MM.1S (cell line): ENCODE measurements at regions not wholly inside any gene's neighbourhood (a gene's known extent, or its start where the extent isn't known, plus 50 kb on each side); places are given as distances from the start of the nearest gene placed in this dataset.

ENCODE experiments used
- CTCF ChIP-seq: fragments of 300-600 bp; sonication (generic); IDR thresholded peaks from 2 replicates; pipeline ENCODE4 v1.5.1; 2016; ENCODE audit warnings: antibody characterized with exemption, low read length, mixed read lengths
- EZH2phosphoT487 ChIP-seq: fragments of 300-600 bp; sonication (generic); IDR thresholded peaks from 2 replicates; pipeline ENCODE4 v1.6.1; 2018; ENCODE audit warnings: antibody characterized with exemption, low read length

GRCh38 chr6:105616521-105616920 is 213.6 kb upstream of the PREP start:
- TF ChIP-seq CTCF (no peak), EZH2phosphoT487 (no peak)
